Spleen (tissue), 7 donors: ENCODE measurements at regions not wholly inside any gene's neighbourhood (a gene's known extent, or its start where the extent isn't known, plus 50 kb on each side); places are given as distances from the start of the nearest gene placed in this dataset.

Source experiments
- CTCF ChIP-seq, 11 experiments: fragments of 200-600 bp in 7 of 11; fragments of 450-650 bp in 4 of 11; sonication (generic) in 4 of 11; IDR thresholded peaks in 8 of 11; conservative IDR thresholded peaks in 3 of 11; 1 replicate in 7 of 11; 2 replicates in 4 of 11; pipeline versions ENCODE4 v1.4.0 to v1.8.0; 2016 to 2021; ENCODE audit warnings: antibody characterized with exemption in 11 of 11, inconsistent platforms in 4 of 11, mild to moderate bottlenecking in 1 of 11
- POLR2A ChIP-seq, 3 donors: fragments of 450-650 bp; IDR thresholded peaks; one replicate each; pipeline ENCODE4 v1.5.1; 2017; ENCODE audit warnings: antibody characterized with exemption in 3 of 3, mild to moderate bottlenecking in 1 of 3
- donor health status: DM: no; HTN: no; CAD: no; lungs with moderate emphysema.
- donor health status: DM: no; HTN: no; CAD: no.
- donor health status: DM: no; HTN: no; CAD: no.

GRCh38 chr10:64738462-64738861 lies 1217.3 kb downstream of the REEP3 start:
- TF ChIP-seq CTCF (IDR thresholded peaks at IDR 0.05 in 8 of 11, conservative IDR thresholded peaks at IDR 0.05 in 3 of 11) (no peak), POLR2A (IDR thresholded peaks at IDR 0.05) (no peak)
